B cell (primary cell): ENCODE measurements at regions not wholly inside any gene's neighbourhood (a gene's known extent, or its start where the extent isn't known, plus 50 kb on each side); places are given as distances from the start of the nearest gene placed in this dataset.

ENCODE experiments used
- ATAC-seq: fragments of 200-7000 bp; cut with Tn5 transposase; one replicate; pipeline ENCODE4 v1.10.0; 2021; ENCODE audit warnings: low read depth, mild to moderate bottlenecking, moderate number of reproducible peaks, moderate library complexity
- CTCF ChIA-PET: fragments of 350-600 bp; sonication (Branson Sonifier 250); formaldehyde crosslinking; loops from one replicate; lab custom pipeline; 2021; ENCODE audit warnings: antibody characterized with exemption, inconsistent platforms; lab: Charles Lee
- POLR2A ChIA-PET: fragments of 350-600 bp; sonication (Branson Sonifier 250); formaldehyde crosslinking; loops from one replicate; lab custom pipeline; 2021; ENCODE audit warnings: antibody characterized with exemption; lab: Charles Lee
- DNase-seq: peaks from one replicate; pipeline ENCODE4 v3.0.0; 2013
- H2AFZ ChIP-seq: 2 replicates; pipeline ENCODE4 v1.6.1; 2012; ENCODE audit warnings: mild to moderate bottlenecking, low read depth, low read length; ENCODE audit not compliant: insufficient read depth, poor library complexity, severe bottlenecking
- H3K27ac ChIP-seq, 2 donors: 1 replicate in 1 of 2; 2 replicates in 1 of 2; pipeline ENCODE4 v1.5.1; 2012 to 2013; ENCODE audit warnings: low read length in 2 of 2, mild to moderate bottlenecking in 2 of 2, moderate library complexity in 1 of 2
- H3K27me3 ChIP-seq, 4 experiments: fragments of 200-600 bp in 1 of 4; sonication (generic) in 1 of 4; replicated peaks in 1 of 4; 1 replicate in 2 of 4; 2 replicates in 2 of 4; pipeline versions ENCODE4 v1.6.1 to v1.7.0; 2013 to 2016; ENCODE audit warnings: low read length in 3 of 4, mild to moderate bottlenecking in 2 of 4, mixed read lengths in 1 of 4, moderate library complexity in 1 of 4; ENCODE audit not compliant: insufficient read depth in 4 of 4, control insufficient read depth in 3 of 4; ENCODE audit errors: control extremely low read depth in 1 of 4
- H3K36me3 ChIP-seq, 2 experiments: replicated peaks in 1 of 2; 1 replicate in 1 of 2; 2 replicates in 1 of 2; pipeline versions ENCODE4 v1.6.1 to v1.7.1; 2013; ENCODE audit warnings: low read length in 1 of 2; ENCODE audit not compliant: insufficient read depth in 2 of 2, control insufficient read depth in 1 of 2; ENCODE audit errors: control extremely low read depth in 1 of 2, extremely low read depth in 1 of 2
- H3K4me1 ChIP-seq, 2 donors: fragments of 200-600 bp in 1 of 2; sonication (generic) in 1 of 2; 1 replicate in 1 of 2; 2 replicates in 1 of 2; pipeline versions ENCODE4 v1.5.1 to v1.6.1; 2013 to 2017; ENCODE audit warnings: low read length in 2 of 2; ENCODE audit not compliant: control insufficient read depth in 2 of 2, insufficient read depth in 2 of 2
- H3K4me2 ChIP-seq: replicated peaks from 2 replicates; pipeline ENCODE3; 2012; ENCODE audit warnings: mild to moderate bottlenecking, low read depth, low read length; ENCODE audit not compliant: poor library complexity, severe bottlenecking
- H3K4me3 ChIP-seq, 5 experiments: fragments of 200-600 bp in 1 of 5; sonication (generic) in 1 of 5; 1 replicate in 3 of 5; 2 replicates in 2 of 5; pipeline versions ENCODE4 v1.5.1 to v1.7.0; 2011 to 2016; ENCODE audit warnings: low read length in 4 of 5, mild to moderate bottlenecking in 4 of 5, low read depth in 2 of 5, control low read depth in 1 of 5, moderate library complexity in 1 of 5; ENCODE audit not compliant: insufficient read depth in 1 of 5; ENCODE audit errors: control extremely low read depth in 1 of 5, extremely low read depth in 1 of 5
- H3K79me2 ChIP-seq: fragments of 200-600 bp; sonication (generic); one replicate; pipeline ENCODE4 v1.6.0; 2016; ENCODE audit warnings: low read length; ENCODE audit not compliant: control insufficient read depth, insufficient read depth
- H3K9ac ChIP-seq: fragments of 200-600 bp; sonication (generic); 2 replicates; pipeline ENCODE4 v1.6.1; 2017; ENCODE audit warnings: mild to moderate bottlenecking, low read length, moderate library complexity
- H3K9me3 ChIP-seq, 3 donors: one replicate each; pipeline versions ENCODE4 v1.6.1 to v1.7.1; 2013; ENCODE audit warnings: low read length in 2 of 3; ENCODE audit not compliant: control insufficient read depth in 2 of 3, insufficient read depth in 1 of 3; ENCODE audit errors: control extremely low read depth in 1 of 3
- H4K20me1 ChIP-seq: 2 replicates; pipeline ENCODE4 v1.6.0; 2012; ENCODE audit warnings: mild to moderate bottlenecking, low read length; ENCODE audit not compliant: insufficient read depth, control insufficient read depth, poor library complexity, severe bottlenecking
- H3K27ac Mint-ChIP-seq: one replicate; pipeline ENCODE4 v1.8.0; 2021; ENCODE audit warnings: mixed read lengths
- H3K27me3 Mint-ChIP-seq: one replicate; pipeline ENCODE4 v1.8.0; 2021; ENCODE audit warnings: mixed read lengths
- H3K4me1 Mint-ChIP-seq: one replicate; pipeline ENCODE4 v1.8.0; 2021; ENCODE audit warnings: mixed read lengths
- H3K4me3 Mint-ChIP-seq: one replicate; pipeline ENCODE4 v1.8.0; 2021; ENCODE audit warnings: mixed read lengths
- H3K9me3 Mint-ChIP-seq: one replicate; pipeline ENCODE4 v1.8.0; 2022; ENCODE audit warnings: mixed read lengths; ENCODE audit not compliant: insufficient read depth
- EZH2 ChIP-seq: IDR thresholded peaks from 2 replicates; pipeline ENCODE4 v1.6.1; 2012; ENCODE audit warnings: borderline replicate concordance, low read depth, mild to moderate bottlenecking, moderate library complexity, low read length; ENCODE audit not compliant: insufficient read depth, poor library complexity, severe bottlenecking
- WGBS: methylation state at CpG from one replicate; pipeline ENCODE4 v1.1.5; 2013; ENCODE audit warnings: missing lambda C conversion rate; ENCODE audit not compliant: insufficient coverage; 5-methylcytosine and 5-hydroxymethylcytosine counted together
- intact Hi-C: fragments of 100-400 bp; cut with micrococcal nuclease; formaldehyde crosslinking; loops from one replicate; pipeline ENCODE4 v1.10.0; 2022
- TF ChIP-seq, protein P1 (sequence below): fragments of 200-600 bp; IDR thresholded peaks from one replicate; pipeline ENCODE4 v1.8.0; 2022; ENCODE audit warnings: antibody characterized with exemption, mild to moderate bottlenecking

DNA sequence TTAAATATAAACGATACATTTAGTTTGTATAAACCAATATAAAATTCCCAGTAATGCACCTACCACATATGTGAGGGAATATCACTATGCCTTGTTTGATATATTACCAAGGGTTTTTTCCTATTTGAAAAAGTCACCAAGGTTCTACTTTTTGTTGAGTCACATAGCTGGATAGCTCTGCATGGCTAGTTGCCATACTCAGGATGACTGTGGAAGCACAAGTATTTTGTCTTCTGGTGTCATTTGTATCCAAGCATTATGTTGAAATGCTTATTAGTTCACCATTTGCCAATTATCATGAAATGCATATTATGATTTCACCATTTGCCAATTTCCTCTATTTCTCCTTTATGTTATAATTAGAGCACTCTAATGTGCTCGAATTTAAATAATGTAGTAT, 162.7 kb upstream of the TTC29 start:
- H3K27ac ChIP-seq = no peak overlapping the region
- no peaks in the 10 kb centered on the region for H3K4me1 ChIP-seq
- H4K20me1 ChIP-seq = no peaks in the 10 kb centered on the region
- intact Hi-C loops = no loop called here
- no peak overlapping the region for H3K4me2 ChIP-seq
- H3K27me3 ChIP-seq = peaks cover 0 to 2% (median 0%) of the 10 kb centered on the region in 4 experiments
- H3K4me3 ChIP-seq = no peak overlapping the region
- no peaks in the 10 kb centered on the region for H3K79me2 ChIP-seq
- Mint-ChIP-seq H3K27me3 (peaks cover 15% of the 10 kb centered on the region), H3K4me3 (no peak overlapping the region), H3K9me3 (no peaks in the 10 kb centered on the region), H3K4me1 (no peaks in the 10 kb centered on the region), H3K27ac (no peak overlapping the region)
- POLR2A ChIA-PET = no interaction called here
- H2AFZ ChIP-seq = no peak overlapping the region
- no CpG with 5 or more reads among the region's 2 CpGs for WGBS
- ATAC-seq (no peak), DNase-seq (no peak)
- H3K36me3 ChIP-seq = no peaks in the 10 kb centered on the region
- no peaks in the 10 kb centered on the region for H3K9me3 ChIP-seq
- H3K9ac ChIP-seq = no peak overlapping the region
- CTCF ChIA-PET = interaction anchor here (0.6 to 2.6 kb wide), 3 partner anchors 11 to 675 kb away, joined by 4 to 16 read pairs (median 4); no protein-coding TSS in a partner anchor
- TF ChIP-seq EZH2 = no peak
- TF ChIP-seq, protein P1, sequence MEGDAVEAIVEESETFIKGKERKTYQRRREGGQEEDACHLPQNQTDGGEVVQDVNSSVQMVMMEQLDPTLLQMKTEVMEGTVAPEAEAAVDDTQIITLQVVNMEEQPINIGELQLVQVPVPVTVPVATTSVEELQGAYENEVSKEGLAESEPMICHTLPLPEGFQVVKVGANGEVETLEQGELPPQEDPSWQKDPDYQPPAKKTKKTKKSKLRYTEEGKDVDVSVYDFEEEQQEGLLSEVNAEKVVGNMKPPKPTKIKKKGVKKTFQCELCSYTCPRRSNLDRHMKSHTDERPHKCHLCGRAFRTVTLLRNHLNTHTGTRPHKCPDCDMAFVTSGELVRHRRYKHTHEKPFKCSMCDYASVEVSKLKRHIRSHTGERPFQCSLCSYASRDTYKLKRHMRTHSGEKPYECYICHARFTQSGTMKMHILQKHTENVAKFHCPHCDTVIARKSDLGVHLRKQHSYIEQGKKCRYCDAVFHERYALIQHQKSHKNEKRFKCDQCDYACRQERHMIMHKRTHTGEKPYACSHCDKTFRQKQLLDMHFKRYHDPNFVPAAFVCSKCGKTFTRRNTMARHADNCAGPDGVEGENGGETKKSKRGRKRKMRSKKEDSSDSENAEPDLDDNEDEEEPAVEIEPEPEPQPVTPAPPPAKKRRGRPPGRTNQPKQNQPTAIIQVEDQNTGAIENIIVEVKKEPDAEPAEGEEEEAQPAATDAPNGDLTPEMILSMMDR = no peak

- H3K4me3 Mint-ChIP-seq = no peak overlapping the region
- peaks cover 4% of the 10 kb centered on the region for H3K9me3 Mint-ChIP-seq
- Histone ChIP-seq H3K27me3 (no peaks in the 10 kb centered on the region), H4K20me1 (no peaks in the 10 kb centered on the region), H3K4me1 (no peaks in the 10 kb centered on the region), H2AFZ (no peak overlapping the region), H3K4me2 (no peak overlapping the region), H3K27ac (no peak overlapping the region), H3K79me2 (no peaks in the 10 kb centered on the region), H3K9me3 (peaks cover 0 to 1% (median 0%) of the 10 kb centered on the region in 3 donors), H3K4me3 (no peak overlapping the region), H3K9ac (no peak overlapping the region), H3K36me3 (no peaks in the 10 kb centered on the region)
- intact Hi-C loops = no loop called here
- POLR2A ChIA-PET = no interaction called here
- CTCF ChIA-PET = interaction anchor here (2.6 kb wide), 1 partner anchor 13 kb away, joined by 16 read pairs; no protein-coding TSS in a partner anchor
- 100% methylated on average over 1 of the region's 1 CpG for WGBS
- peaks cover 12% of the 10 kb centered on the region for H3K27me3 Mint-ChIP-seq
- H3K27ac Mint-ChIP-seq = no peak overlapping the region
- no peaks in the 10 kb centered on the region for H3K4me1 Mint-ChIP-seq
- no peak for TF ChIP-seq EZH2
- TF ChIP-seq, protein P1 = no peak
- DNase-seq = no peak
- ATAC-seq = no peak
Measured at GRCh38 chr4:147109800-147110199, 164.1 kb upstream of the TTC29 start.
